22Rv1 (cell line): ENCODE measurements at regions not wholly inside any gene's neighbourhood (a gene's known extent, or its start where the extent isn't known, plus 50 kb on each side); places are given as distances from the start of the nearest gene placed in this dataset.

Experiments
- ZFX ChIP-seq: fragments of 450-650 bp; IDR thresholded peaks from 2 replicates; pipeline ENCODE4 v1.6.1; 2017; ENCODE audit warnings: antibody characterized with exemption, borderline replicate concordance
- TF ChIP-seq, protein P1 (sequence below): fragments of 450-650 bp; IDR thresholded peaks from 2 replicates; pipeline ENCODE4 v1.5.1; 2017; ENCODE audit warnings: mild to moderate bottlenecking

- TF ChIP-seq, protein P1, sequence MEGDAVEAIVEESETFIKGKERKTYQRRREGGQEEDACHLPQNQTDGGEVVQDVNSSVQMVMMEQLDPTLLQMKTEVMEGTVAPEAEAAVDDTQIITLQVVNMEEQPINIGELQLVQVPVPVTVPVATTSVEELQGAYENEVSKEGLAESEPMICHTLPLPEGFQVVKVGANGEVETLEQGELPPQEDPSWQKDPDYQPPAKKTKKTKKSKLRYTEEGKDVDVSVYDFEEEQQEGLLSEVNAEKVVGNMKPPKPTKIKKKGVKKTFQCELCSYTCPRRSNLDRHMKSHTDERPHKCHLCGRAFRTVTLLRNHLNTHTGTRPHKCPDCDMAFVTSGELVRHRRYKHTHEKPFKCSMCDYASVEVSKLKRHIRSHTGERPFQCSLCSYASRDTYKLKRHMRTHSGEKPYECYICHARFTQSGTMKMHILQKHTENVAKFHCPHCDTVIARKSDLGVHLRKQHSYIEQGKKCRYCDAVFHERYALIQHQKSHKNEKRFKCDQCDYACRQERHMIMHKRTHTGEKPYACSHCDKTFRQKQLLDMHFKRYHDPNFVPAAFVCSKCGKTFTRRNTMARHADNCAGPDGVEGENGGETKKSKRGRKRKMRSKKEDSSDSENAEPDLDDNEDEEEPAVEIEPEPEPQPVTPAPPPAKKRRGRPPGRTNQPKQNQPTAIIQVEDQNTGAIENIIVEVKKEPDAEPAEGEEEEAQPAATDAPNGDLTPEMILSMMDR, result no peak
- TF ChIP-seq ZFX, result no peak
Measured at GRCh38 chr10:2861632-2862210, 205.6 kb upstream of the PFKP start.
